IPS DF 6.9 (cell line): ENCODE measurements at regions not wholly inside any gene's neighbourhood (a gene's known extent, or its start where the extent isn't known, plus 50 kb on each side); places are given as distances from the start of the nearest gene placed in this dataset.

Experiments used
- DNase-seq: peaks from one replicate; pipeline ENCODE4 v3.0.0-alpha.2; 2013; ENCODE audit warnings: low read depth, low spot score
- H3K27ac ChIP-seq: one replicate; pipeline ENCODE4 v1.5.1; 2013; ENCODE audit warnings: low read length, control low read depth
- H3K27me3 ChIP-seq: 2 replicates; pipeline ENCODE4 v1.6.1; 2013; ENCODE audit warnings: mild to moderate bottlenecking, low read length; ENCODE audit not compliant: control insufficient read depth, insufficient read depth
- H3K36me3 ChIP-seq: 2 replicates; pipeline ENCODE4 v1.6.1; 2013; ENCODE audit warnings: low read length; ENCODE audit not compliant: control insufficient read depth, insufficient read depth
- H3K4me1 ChIP-seq: 2 replicates; pipeline ENCODE4 v1.6.1; 2013; ENCODE audit warnings: low read length; ENCODE audit not compliant: control insufficient read depth, insufficient read depth
- H3K4me3 ChIP-seq: 2 replicates; pipeline ENCODE4 v1.5.1; 2013; ENCODE audit warnings: mild to moderate bottlenecking, low read length
- H3K9me3 ChIP-seq: 2 replicates; pipeline ENCODE4 v1.6.1; 2013; ENCODE audit warnings: low read length, inconsistent platforms; ENCODE audit not compliant: control insufficient read depth, insufficient read depth
- WGBS: extraction: QIAGEN DNeasy Blood & Tissue Kit; methylation state at CpG from one replicate; pipeline ENCODE4 v1.1.7; 2013; ENCODE audit warnings: mixed read lengths, missing lambda C conversion rate; ENCODE audit not compliant: insufficient read length, insufficient coverage; 5-methylcytosine and 5-hydroxymethylcytosine counted together

DNA sequence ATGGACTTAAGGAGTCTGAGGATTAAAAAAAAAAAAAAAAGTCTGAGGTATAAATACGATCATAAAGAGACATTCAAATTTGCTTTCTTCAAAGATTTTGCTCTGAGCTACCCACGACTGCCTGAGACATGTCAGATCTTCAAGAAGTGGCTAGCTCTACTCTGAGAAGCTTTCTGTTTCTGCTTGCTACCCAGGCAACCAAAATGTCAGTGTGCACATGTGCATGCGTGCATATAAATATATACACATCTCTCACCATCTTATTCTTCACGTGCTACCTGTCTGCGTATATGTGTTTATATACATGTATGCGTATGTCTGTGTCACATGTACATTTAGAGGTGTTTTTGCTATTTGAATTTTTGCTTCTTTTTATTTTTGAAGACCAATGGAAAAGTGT, 299.6 kb upstream of the STXBP5 start:
- DNase-seq, result no peak
- Histone ChIP-seq H3K27ac (no peak overlapping the region), H3K4me3 (no peak overlapping the region), H3K36me3 (no peaks in the 10 kb centered on the region), H3K9me3 (no peaks in the 10 kb centered on the region), H3K27me3 (no peaks in the 10 kb centered on the region), H3K4me1 (no peaks in the 10 kb centered on the region)
- WGBS, result no CpG with 5 or more reads among the region's 6 CpGs

DNA sequence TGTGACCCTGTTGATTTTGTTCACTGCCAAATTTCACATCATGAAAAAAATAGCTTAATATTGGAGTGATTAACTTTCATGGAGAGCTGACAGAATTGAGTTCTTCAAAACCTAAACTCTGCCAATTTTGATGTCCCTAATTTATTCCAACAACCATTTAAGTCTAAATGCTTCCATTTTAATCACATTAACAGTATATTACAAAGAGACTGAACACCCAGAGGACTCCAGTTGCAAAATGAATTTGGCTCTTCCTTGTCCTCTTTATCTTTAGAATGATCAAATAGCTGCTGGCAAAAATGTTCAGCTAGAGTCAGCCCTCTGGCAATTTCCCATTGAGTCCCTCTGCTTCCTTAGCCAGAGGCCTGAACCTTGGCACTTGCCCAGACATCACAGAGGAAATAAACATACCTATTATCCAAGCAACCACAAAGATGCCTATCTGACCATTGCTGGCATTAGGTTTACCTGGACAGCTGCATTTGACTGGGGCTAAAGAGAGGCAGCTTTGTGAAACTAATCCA, 299.0 kb upstream of the STXBP5 start:
- no peak overlapping the region for H3K27ac ChIP-seq

DNA sequence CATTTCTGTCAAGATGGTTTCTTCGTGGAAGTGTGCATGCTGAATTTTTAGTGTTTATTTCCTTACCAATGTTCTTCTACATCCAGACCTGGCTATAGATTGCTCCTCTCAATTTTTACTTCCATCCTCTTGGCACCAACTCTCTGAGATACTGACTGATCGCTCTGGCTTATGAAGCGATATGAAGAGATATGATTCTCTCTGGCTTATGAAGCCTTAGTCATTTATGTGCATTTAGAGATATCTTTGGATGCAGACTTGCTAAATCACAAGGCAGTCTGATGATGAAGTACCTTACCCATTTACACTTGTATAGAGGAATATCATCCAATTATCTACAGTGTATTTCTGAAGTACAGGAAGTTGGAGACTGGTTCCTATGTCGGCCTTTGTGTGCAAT, 295.4 kb upstream of the STXBP5 start:
- no peaks in the 10 kb centered on the region for H3K4me1 ChIP-seq
- WGBS, result no CpG with 5 or more reads among the region's 4 CpGs
- DNase-seq, result no peak
- H3K4me3 ChIP-seq, result no peak overlapping the region
- no peaks in the 10 kb centered on the region for H3K36me3 ChIP-seq
- H3K9me3 ChIP-seq, result no peaks in the 10 kb centered on the region
- no peaks in the 10 kb centered on the region for H3K27me3 ChIP-seq
- no peak overlapping the region for H3K27ac ChIP-seq

More for the DNA sequence above, 299.0 kb upstream of the STXBP5 start:
- H3K4me3 ChIP-seq, result no peak overlapping the region
- H3K36me3 ChIP-seq, result no peaks in the 10 kb centered on the region
- no peaks in the 10 kb centered on the region for H3K9me3 ChIP-seq
- H3K4me1 ChIP-seq, result no peaks in the 10 kb centered on the region
- no peaks in the 10 kb centered on the region for H3K27me3 ChIP-seq
- DNase-seq, result no peak

DNA sequence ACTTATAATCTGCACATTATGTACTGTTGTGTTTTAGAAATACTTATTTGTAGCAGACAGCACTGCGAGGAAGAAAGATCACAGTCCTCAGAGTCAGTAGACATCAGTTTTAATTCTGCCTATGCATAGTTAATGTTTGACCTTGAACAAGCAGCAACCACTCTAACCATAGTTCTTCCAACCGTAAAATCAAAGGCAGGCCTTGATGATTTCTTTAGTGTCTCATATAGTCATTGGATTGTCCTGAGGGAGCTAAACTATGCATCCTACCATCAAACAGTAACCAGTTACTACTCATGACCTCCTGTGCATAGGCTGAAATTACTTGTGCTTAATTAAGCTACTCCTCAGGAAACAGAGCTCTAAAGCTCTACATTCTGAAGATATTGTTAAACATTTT, 294.8 kb upstream of the STXBP5 start:
- DNase-seq, result no peak
- Histone ChIP-seq H3K27me3 (no peaks in the 10 kb centered on the region), H3K36me3 (no peaks in the 10 kb centered on the region), H3K27ac (no peak overlapping the region), H3K4me3 (no peak overlapping the region), H3K4me1 (peaks cover 3% of the 10 kb centered on the region; the same call in 1 of the 2 replicates), H3K9me3 (no peaks in the 10 kb centered on the region)
- no CpG with 5 or more reads among the region's 2 CpGs for WGBS

DNA sequence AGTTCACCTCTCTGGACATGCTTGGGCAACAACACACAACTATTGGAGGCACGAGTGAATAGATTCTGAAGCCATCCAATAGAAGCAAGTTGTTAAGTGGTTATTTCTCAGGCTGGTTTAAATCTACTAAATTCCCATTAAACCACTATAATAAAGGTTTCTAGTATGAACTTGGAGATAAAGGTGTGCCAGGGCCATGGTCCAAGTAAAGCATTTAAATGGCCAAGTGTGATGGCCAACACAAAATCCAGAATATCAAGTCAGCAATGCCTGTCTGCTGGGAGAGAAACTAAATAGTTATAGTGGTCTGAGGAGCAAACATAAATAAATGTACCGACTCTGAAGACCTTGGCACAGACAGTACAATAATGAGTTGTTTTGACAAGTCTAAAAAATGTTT, 294.3 kb upstream of the STXBP5 start:
- Histone ChIP-seq H3K4me1 (peaks cover 3% of the 10 kb centered on the region; the same call in 1 of the 2 replicates), H3K27ac (no peak overlapping the region), H3K36me3 (no peaks in the 10 kb centered on the region), H3K9me3 (no peaks in the 10 kb centered on the region), H3K4me3 (no peak overlapping the region), H3K27me3 (no peaks in the 10 kb centered on the region)
- no CpG with 5 or more reads among the region's 2 CpGs for WGBS
- no peak for DNase-seq

DNA sequence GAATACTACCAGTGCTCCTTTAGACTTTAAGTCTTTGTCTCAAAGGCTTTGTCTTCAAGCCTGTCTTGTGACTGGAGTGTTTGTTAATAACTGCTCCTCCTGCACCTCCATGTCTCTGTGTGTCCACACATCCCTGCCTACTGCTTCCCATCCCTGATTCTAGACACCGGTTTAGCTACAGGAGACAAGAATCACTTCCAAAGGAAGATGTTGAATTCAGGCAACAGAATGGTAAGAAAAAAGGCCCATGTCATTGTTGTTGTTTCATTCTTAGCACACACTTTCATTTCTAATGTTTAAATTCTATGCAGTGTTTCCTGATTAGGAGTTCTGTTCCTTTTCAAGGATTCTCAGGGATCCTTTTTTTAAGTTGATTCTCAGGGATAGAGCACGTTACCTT, 293.6 kb upstream of the STXBP5 start:
- H3K27me3 ChIP-seq, result no peaks in the 10 kb centered on the region
- peaks cover 3% of the 10 kb centered on the region; the same call in 1 of the 2 replicates for H3K4me1 ChIP-seq
- no peak overlapping the region for H3K4me3 ChIP-seq
- no CpG with 5 or more reads among the region's 2 CpGs for WGBS
- no peaks in the 10 kb centered on the region for H3K9me3 ChIP-seq
- no peak overlapping the region for H3K27ac ChIP-seq
- H3K36me3 ChIP-seq, result no peaks in the 10 kb centered on the region
- no peak for DNase-seq

DNA sequence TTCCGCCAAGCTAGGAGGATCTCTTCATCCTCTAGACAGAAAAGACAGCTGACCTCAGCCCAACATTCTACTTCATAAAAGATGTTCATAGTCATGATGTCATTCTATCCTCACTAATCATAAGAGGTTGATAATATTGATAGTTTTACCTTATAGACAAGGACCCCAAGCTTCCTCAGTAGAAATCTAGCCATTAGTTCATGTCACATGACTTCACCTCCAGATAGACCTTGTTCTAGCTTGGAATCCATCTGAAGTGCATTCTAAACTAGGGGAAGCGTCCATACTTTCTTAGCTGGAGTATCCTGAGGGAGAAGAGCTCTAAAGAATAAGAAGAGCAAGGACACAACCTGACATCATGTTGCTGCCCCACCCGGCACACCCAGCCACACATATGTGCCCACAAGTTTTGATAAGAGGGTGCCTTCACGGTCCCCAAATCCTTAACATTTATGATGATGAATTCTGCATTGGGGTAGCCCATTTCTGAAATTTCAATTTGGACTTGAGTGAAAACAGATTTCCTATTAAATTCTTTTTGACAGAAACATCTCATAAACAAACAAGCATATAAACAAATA, 292.5 kb upstream of the STXBP5 start:
- DNase-seq, result no peak
- Histone ChIP-seq H3K9me3 (no peaks in the 10 kb centered on the region), H3K4me3 (no peak overlapping the region), H3K27me3 (no peaks in the 10 kb centered on the region), H3K4me1 (peaks cover 3% of the 10 kb centered on the region; the same call in 1 of the 2 replicates), H3K36me3 (no peaks in the 10 kb centered on the region), H3K27ac (no peak overlapping the region)
- WGBS, result no CpG with 5 or more reads among the region's 4 CpGs

DNA sequence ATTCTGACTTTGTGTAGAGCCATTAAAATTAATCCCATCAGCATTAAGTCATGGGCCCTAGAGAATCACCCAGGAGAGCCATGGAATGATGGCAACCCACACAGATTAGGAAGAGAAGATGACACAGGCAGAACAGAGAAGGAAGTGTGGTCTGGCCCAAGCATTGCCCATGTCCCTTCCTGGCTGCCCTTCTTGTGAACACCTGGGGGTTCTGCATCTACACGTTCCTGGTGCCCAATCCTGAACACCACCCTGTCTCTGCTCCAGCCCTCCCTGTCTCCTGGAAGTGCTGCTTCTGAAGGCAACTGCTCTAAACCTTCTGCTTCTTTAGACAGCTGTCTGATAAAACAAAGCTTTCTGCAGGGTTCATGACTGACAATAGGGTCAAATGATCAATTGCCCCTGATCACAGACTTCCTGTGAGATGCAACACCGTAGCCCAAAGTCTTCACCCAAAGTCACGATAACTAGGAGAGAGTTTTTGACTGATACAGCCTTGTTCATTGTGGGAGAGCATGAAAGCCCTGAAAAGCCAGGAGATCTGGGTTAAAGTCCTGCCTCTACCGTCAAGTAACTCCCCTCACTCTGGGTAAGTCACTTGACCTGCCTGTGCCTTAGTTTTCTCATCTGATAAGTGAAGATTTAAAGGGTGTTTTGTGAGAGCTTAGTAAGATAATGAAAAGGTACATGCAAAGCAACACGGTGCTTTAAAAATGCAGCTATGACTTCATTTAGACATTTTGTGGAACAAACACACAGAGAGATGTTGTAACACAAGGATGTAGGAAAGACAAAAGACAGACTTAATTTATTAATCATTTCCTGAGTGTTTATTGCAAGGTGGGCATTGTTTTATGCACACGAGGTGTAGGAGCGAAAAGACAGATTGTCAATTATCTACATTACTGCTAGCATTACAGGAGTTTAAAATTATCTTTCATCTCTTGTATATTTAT, 291.2 kb upstream of the STXBP5 start:
- no peaks in the 10 kb centered on the region for H3K27me3 ChIP-seq
- H3K36me3 ChIP-seq, result no peaks in the 10 kb centered on the region
- H3K4me3 ChIP-seq, result no peak overlapping the region
- H3K9me3 ChIP-seq, result no peaks in the 10 kb centered on the region
- peaks cover 3% of the 10 kb centered on the region; the same call in 1 of the 2 replicates for H3K4me1 ChIP-seq
- no peak for DNase-seq
- no CpG with 5 or more reads among the region's 7 CpGs for WGBS
- H3K27ac ChIP-seq, result no peak overlapping the region

DNA sequence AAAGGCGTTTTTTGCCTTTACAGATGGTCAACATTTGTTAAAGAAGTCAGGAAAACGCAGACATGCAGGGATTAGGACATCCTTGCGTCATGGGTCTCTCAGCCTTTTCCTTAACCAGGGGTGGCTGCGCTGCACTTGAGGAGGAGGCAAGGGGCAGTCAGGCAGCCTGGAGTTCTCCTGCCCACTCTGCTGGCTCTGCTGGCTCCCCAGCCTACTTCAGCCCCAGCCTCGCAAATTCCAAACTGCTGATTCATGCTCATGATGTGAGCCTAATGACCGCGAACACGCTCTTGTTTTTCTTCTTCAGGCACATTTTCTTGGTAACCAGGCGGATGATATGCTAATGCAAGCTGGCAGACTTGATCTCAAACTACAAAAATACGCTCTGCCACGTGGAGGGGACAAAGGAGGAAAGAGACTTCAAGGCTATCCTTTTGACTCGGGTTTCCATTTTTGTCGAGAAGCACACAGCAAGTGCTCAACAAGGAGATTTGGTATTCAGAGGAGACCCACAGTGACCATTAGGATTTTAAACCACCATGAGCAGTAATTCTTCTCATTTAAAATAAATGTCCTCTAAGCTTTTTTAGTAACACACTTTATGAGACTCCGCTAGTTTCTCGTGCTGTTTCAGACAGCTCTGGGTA, 290.3 kb upstream of the STXBP5 start:
- H3K4me3 ChIP-seq, result no peak overlapping the region
- WGBS, result no CpG with 5 or more reads among the region's 15 CpGs
- peaks cover 3% of the 10 kb centered on the region; the same call in 1 of the 2 replicates for H3K4me1 ChIP-seq
- H3K27me3 ChIP-seq, result no peaks in the 10 kb centered on the region
- no peaks in the 10 kb centered on the region for H3K9me3 ChIP-seq
- no peak overlapping the region for H3K27ac ChIP-seq
- DNase-seq, result peak; percentile 58
- H3K36me3 ChIP-seq, result no peaks in the 10 kb centered on the region
